ENCODE measurements at regions not wholly inside any gene's neighbourhood (a gene's known extent, or its start where the extent isn't known, plus 50 kb on each side); places are given as distances from the start of the nearest gene placed in this dataset.

DNA sequence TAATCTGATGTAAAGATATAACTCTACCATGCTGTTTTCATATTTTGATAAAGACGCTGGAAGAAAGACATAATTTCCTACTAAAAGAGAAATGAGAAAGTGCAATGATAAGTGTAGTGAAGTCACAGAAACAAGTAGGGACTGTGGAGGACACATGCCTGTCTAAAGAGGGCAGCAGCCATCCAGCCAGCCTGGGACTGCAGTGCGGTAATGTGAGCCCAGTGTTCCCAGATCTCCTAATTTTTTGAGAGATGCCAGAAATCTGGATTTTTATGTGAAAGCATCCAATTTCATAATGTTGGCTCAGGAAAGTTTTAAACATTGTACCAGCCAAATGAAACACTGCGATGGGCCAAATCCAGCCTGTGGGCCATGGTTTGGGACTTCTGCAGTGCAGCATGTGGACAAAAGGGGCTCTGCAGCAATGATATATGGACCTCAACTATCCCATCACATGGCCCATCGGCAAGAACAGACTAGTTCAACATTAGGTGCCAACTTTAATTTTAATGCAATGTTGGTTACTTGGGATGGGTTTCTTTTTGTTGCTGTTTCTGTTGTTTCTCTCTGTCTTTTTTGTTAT lies 329.5 kb downstream of the LTN1 start:
- Histone ChIP-seq H3K27ac (ENCODE audit: low read depth, low read length) (no peak overlapping the region), H3K9me3 (ENCODE audit: insufficient read depth, low read depth, low read length) (no peaks in the 10 kb centered on the region), H3K4me2 (ENCODE audit: low read length) (no peak overlapping the region), H3K79me2 (ENCODE audit: insufficient read depth, low read length) (no peaks in the 10 kb centered on the region), H3K27me3 (ENCODE audit: insufficient read depth, low read length) (no peaks in the 10 kb centered on the region), H2AFZ (ENCODE audit: low read depth, low read length) (no peak overlapping the region), H4K20me1 (ENCODE audit: insufficient read depth, low read length) (no peaks in the 10 kb centered on the region), H3K36me3 (ENCODE audit: insufficient read depth, low read length) (no peaks in the 10 kb centered on the region), H3K4me1 (ENCODE audit: insufficient read depth, low read length) (no peaks in the 10 kb centered on the region), H3K9ac (ENCODE audit: low read length) (no peak overlapping the region), H3K4me3 (ENCODE audit: insufficient read depth, low read depth, low read length) (no peak overlapping the region)
- no peak overlapping the region for H3K27ac Mint-ChIP-seq (ENCODE audit: unreplicated experiment)
- H3K4me3 Mint-ChIP-seq (ENCODE audit: unreplicated experiment): no peak overlapping the region
- H3K9me3 Mint-ChIP-seq (ENCODE audit: unreplicated experiment): no peaks in the 10 kb centered on the region
- no peaks in the 10 kb centered on the region for H3K4me1 Mint-ChIP-seq (ENCODE audit: low read depth, unreplicated experiment)
- DNase-seq (ENCODE audit: low read depth) (no peak), FAIRE-seq (no peak)
- no peaks in the 10 kb centered on the region for H3K27me3 Mint-ChIP-seq (ENCODE audit: low read depth, unreplicated experiment)
- TF ChIP-seq, protein P1, sequence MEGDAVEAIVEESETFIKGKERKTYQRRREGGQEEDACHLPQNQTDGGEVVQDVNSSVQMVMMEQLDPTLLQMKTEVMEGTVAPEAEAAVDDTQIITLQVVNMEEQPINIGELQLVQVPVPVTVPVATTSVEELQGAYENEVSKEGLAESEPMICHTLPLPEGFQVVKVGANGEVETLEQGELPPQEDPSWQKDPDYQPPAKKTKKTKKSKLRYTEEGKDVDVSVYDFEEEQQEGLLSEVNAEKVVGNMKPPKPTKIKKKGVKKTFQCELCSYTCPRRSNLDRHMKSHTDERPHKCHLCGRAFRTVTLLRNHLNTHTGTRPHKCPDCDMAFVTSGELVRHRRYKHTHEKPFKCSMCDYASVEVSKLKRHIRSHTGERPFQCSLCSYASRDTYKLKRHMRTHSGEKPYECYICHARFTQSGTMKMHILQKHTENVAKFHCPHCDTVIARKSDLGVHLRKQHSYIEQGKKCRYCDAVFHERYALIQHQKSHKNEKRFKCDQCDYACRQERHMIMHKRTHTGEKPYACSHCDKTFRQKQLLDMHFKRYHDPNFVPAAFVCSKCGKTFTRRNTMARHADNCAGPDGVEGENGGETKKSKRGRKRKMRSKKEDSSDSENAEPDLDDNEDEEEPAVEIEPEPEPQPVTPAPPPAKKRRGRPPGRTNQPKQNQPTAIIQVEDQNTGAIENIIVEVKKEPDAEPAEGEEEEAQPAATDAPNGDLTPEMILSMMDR (IDR thresholded peaks at IDR 0.05; ENCODE audit: insufficient read depth, low read depth, low read length): no peak
- no peak for TF ChIP-seq EZH2 (IDR thresholded peaks at IDR 0.05; ENCODE audit: insufficient read depth, low read length)
- H3K36me3 Mint-ChIP-seq (ENCODE audit: low read depth, unreplicated experiment): no peaks in the 10 kb centered on the region

DNA sequence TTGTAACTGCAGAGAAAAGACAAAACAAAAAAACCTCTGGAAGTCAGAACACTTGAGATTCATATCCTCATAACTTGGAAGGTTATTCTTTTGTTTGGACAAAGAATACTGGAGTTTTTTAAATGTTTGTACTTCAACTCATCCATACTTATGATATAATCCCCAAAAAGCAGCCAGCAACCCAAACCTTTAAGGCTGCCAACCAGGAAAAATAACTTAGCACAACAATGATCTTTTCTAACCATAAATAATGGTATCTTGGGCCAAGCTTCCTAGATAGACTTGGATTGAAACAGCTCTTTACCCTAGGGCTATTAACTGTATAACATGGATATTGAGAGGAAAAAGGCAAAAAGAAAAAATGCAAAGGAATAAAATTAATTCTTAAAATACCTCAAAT lies 335.1 kb downstream of the LTN1 start:
- H4K20me1 ChIP-seq (ENCODE audit: insufficient read depth, low read length): no peaks in the 10 kb centered on the region
- Mint-ChIP-seq H3K9me3 (ENCODE audit: unreplicated experiment) (no peaks in the 10 kb centered on the region), H3K27ac (ENCODE audit: unreplicated experiment) (no peak overlapping the region), H3K36me3 (ENCODE audit: low read depth, unreplicated experiment) (no peaks in the 10 kb centered on the region), H3K4me3 (ENCODE audit: unreplicated experiment) (no peak overlapping the region), H3K4me1 (ENCODE audit: low read depth, unreplicated experiment) (no peaks in the 10 kb centered on the region), H3K27me3 (ENCODE audit: low read depth, unreplicated experiment) (no peaks in the 10 kb centered on the region)
- H3K4me3 ChIP-seq (ENCODE audit: insufficient read depth, low read depth, low read length): no peak overlapping the region
- no peaks in the 10 kb centered on the region for H3K36me3 ChIP-seq (ENCODE audit: insufficient read depth, low read length)
- no peaks in the 10 kb centered on the region for H3K79me2 ChIP-seq (ENCODE audit: insufficient read depth, low read length)
- H3K9me3 ChIP-seq (ENCODE audit: insufficient read depth, low read depth, low read length): no peaks in the 10 kb centered on the region
- no peaks in the 10 kb centered on the region for H3K27me3 ChIP-seq (ENCODE audit: insufficient read depth, low read length)
- DNase-seq (ENCODE audit: low read depth) (no peak), FAIRE-seq (no peak)
- no peak overlapping the region for H3K27ac ChIP-seq (ENCODE audit: low read depth, low read length)
- H3K4me2 ChIP-seq (ENCODE audit: low read length): no peak overlapping the region
- no peak overlapping the region for H2AFZ ChIP-seq (ENCODE audit: low read depth, low read length)
- H3K9ac ChIP-seq (ENCODE audit: low read length): no peak overlapping the region
- TF ChIP-seq, protein P1 (IDR thresholded peaks at IDR 0.05; ENCODE audit: insufficient read depth, low read depth, low read length): no peak
- no peak for TF ChIP-seq EZH2 (IDR thresholded peaks at IDR 0.05; ENCODE audit: insufficient read depth, low read length)
- no peaks in the 10 kb centered on the region for H3K4me1 ChIP-seq (ENCODE audit: insufficient read depth, low read length)

DNA sequence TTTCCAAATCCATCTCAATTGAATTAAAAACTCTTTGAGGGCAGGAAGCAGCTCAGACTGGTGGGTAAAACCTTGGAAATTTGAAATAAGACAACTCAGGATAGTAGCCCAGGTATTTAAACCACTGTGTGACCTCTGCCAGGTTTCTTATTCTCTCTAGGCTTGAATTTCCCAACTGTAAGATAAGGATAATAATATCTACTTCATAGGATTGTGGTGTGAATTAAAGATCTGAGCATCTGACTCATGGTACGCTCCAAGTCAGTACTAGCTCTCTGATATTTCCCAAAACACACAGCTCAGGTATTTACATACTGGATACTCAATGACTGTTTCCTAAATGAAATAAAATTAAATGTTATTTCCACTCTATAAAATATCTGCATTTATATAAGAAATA lies 337.2 kb downstream of the LTN1 start:
- no peaks in the 10 kb centered on the region for H3K36me3 ChIP-seq (ENCODE audit: insufficient read depth, low read length)
- no peak overlapping the region for H3K4me3 ChIP-seq (ENCODE audit: insufficient read depth, low read depth, low read length)
- no peak overlapping the region for H3K4me2 ChIP-seq (ENCODE audit: low read length)
- Mint-ChIP-seq H3K4me3 (ENCODE audit: unreplicated experiment) (no peak overlapping the region), H3K9me3 (ENCODE audit: unreplicated experiment) (no peaks in the 10 kb centered on the region), H3K36me3 (ENCODE audit: low read depth, unreplicated experiment) (no peaks in the 10 kb centered on the region), H3K27ac (ENCODE audit: unreplicated experiment) (no peak overlapping the region), H3K27me3 (ENCODE audit: low read depth, unreplicated experiment) (no peaks in the 10 kb centered on the region), H3K4me1 (ENCODE audit: low read depth, unreplicated experiment) (no peaks in the 10 kb centered on the region)
- no peaks in the 10 kb centered on the region for H4K20me1 ChIP-seq (ENCODE audit: insufficient read depth, low read length)
- H3K9ac ChIP-seq (ENCODE audit: low read length): no peak overlapping the region
- no peaks in the 10 kb centered on the region for H3K4me1 ChIP-seq (ENCODE audit: insufficient read depth, low read length)
- TF ChIP-seq, protein P1 (IDR thresholded peaks at IDR 0.05; ENCODE audit: insufficient read depth, low read depth, low read length): no peak
- TF ChIP-seq EZH2 (IDR thresholded peaks at IDR 0.05; ENCODE audit: insufficient read depth, low read length): no peak
- DNase-seq (ENCODE audit: low read depth) (peak; percentile 24), FAIRE-seq (no peak)
- H3K27ac ChIP-seq (ENCODE audit: low read depth, low read length): no peak overlapping the region
- no peak overlapping the region for H2AFZ ChIP-seq (ENCODE audit: low read depth, low read length)
- no peaks in the 10 kb centered on the region for H3K9me3 ChIP-seq (ENCODE audit: insufficient read depth, low read depth, low read length)
- H3K27me3 ChIP-seq (ENCODE audit: insufficient read depth, low read length): no peaks in the 10 kb centered on the region
- H3K79me2 ChIP-seq (ENCODE audit: insufficient read depth, low read length): no peaks in the 10 kb centered on the region
